ENCODE measurements at regions not wholly inside any gene's neighbourhood (a gene's known extent, or its start where the extent isn't known, plus 50 kb on each side); places are given as distances from the start of the nearest gene placed in this dataset.

GRCh38 chr6:43909474-43910148 lies 139.6 kb downstream of the VEGFA start:
- no peaks in the 10 kb centered on the region for H3K9me3 ChIP-seq (ENCODE audit: control insufficient read depth, insufficient read depth, low read length)
- peaks cover 40% of the 10 kb centered on the region for H3K4me1 ChIP-seq (ENCODE audit: insufficient read depth, low read length)
- H3K9ac ChIP-seq (ENCODE audit: low read depth, low read length) = no peak overlapping the region
- no peaks in the 10 kb centered on the region for H3K36me3 ChIP-seq (ENCODE audit: insufficient read depth, low read length)

DNA sequence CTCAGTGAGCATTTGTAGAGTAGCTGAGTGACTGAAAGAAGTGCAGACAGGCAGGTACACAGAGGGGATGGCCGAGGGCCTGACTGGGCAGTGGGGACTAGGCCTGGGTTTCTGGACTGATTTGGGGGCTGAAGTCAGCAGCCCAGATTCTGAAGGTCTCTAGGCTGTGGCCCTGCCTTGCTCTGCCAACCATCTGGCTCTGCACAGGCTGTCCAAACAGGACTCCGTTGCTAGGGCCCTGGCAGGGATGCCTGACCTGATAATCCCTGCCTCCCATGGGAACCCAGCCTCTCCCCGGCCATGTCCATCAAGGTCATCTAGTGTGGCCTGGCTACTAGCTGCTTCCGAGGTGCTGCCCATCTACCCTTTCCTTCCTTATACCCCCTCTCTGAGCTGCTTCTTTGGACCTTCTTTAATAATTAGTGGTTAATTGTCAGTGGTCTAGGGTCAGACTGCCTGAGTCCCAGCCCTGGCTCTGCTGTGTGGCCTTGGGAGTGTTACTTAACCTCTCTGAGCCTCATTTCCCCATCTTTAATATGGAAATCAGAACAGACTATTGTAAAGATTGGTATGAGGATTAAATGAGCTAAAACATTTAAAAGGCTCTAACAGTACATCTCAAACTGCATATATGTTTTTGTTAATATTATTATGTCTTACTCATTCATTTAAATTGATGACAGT lies 137.9 kb downstream of the VEGFA start:
- Histone ChIP-seq H3K9me3 (ENCODE audit: control insufficient read depth, insufficient read depth, low read length) (no peaks in the 10 kb centered on the region), H3K4me1 (ENCODE audit: insufficient read depth, low read length) (peaks cover 35% of the 10 kb centered on the region), H3K9ac (ENCODE audit: low read depth, low read length) (no peak overlapping the region), H3K36me3 (ENCODE audit: insufficient read depth, low read length) (no peaks in the 10 kb centered on the region)

GRCh38 chr6:43907312-43907711 lies 137.3 kb downstream of the VEGFA start:
- H3K9me3 ChIP-seq (ENCODE audit: control insufficient read depth, insufficient read depth, low read length) = no peaks in the 10 kb centered on the region
- no peak overlapping the region for H3K9ac ChIP-seq (ENCODE audit: low read depth, low read length)
- peaks cover 35% of the 10 kb centered on the region for H3K4me1 ChIP-seq (ENCODE audit: insufficient read depth, low read length)
- no peaks in the 10 kb centered on the region for H3K36me3 ChIP-seq (ENCODE audit: insufficient read depth, low read length)

DNA sequence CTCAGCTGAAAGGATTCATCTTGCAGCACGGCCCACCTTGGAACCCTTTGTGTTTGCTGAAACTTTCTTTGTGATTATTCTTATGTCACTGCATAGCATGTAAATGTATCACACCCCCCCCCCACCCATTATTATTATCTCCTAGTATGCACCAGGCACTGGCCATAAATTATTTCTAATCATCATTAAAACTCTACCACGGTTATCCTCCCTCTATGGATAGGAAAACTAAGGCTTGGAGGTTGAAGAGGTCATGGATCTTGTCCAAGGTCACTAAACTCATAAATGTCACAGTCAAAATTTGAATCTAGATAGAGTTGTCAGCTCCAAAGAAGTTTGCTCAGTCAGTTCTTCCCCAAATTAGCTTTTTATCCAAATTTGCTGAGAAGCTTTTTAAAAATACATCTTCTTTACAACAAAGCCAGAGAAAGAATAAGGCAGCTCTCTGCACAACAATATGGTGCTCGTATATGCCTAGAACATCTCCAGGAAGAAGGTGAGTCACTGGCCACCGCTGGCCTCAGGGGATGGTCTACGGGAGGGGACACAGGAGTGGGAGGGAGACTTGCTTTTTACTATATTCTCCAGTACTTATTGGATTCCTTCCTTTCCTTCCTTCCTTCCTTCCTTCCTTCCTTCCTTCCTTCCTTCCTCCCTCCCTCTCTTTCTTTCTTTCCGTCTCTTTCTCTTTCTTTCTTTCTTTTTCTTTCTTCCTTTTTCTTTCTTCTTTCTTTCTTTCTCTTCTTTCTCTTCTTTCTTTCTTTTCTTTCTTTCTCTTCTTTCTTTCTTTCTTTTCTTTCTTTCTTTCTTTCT lies 134.5 kb downstream of the VEGFA start:
- H3K9me3 ChIP-seq (ENCODE audit: control insufficient read depth, insufficient read depth, low read length) = no peaks in the 10 kb centered on the region
- H3K36me3 ChIP-seq (ENCODE audit: insufficient read depth, low read length) = no peaks in the 10 kb centered on the region
- H3K4me1 ChIP-seq (ENCODE audit: insufficient read depth, low read length) = peaks cover 16% of the 10 kb centered on the region; the same call in 1 of the 2 replicates
- no peak overlapping the region for H3K9ac ChIP-seq (ENCODE audit: low read depth, low read length)

- H3K36me3 ChIP-seq (ENCODE audit: insufficient read depth, low read length) = no peaks in the 10 kb centered on the region
- no peak overlapping the region for H3K9ac ChIP-seq (ENCODE audit: low read depth, low read length)
- H3K9me3 ChIP-seq (ENCODE audit: control insufficient read depth, insufficient read depth, low read length) = no peaks in the 10 kb centered on the region
- H3K4me1 ChIP-seq (ENCODE audit: insufficient read depth, low read length) = peaks cover 11% of the 10 kb centered on the region; the same call in 1 of the 2 replicates
Observed at GRCh38 chr6:43903739-43904290, 133.8 kb downstream of the VEGFA start.

GRCh38 chr6:43901733-43902230 lies 131.8 kb downstream of the VEGFA start:
- Histone ChIP-seq H3K9ac (ENCODE audit: low read depth, low read length) (no peak overlapping the region), H3K9me3 (ENCODE audit: control insufficient read depth, insufficient read depth, low read length) (no peaks in the 10 kb centered on the region), H3K4me1 (ENCODE audit: insufficient read depth, low read length) (peaks cover 11% of the 10 kb centered on the region; the same call in 1 of the 2 replicates), H3K36me3 (ENCODE audit: insufficient read depth, low read length) (no peaks in the 10 kb centered on the region)

- Histone ChIP-seq H3K9me3 (ENCODE audit: control insufficient read depth, insufficient read depth, low read length) (no peaks in the 10 kb centered on the region), H3K36me3 (ENCODE audit: insufficient read depth, low read length) (no peaks in the 10 kb centered on the region), H3K9ac (ENCODE audit: low read depth, low read length) (no peak overlapping the region), H3K4me1 (ENCODE audit: insufficient read depth, low read length) (peaks cover 11% of the 10 kb centered on the region; the same call in 1 of the 2 replicates)
Observed at GRCh38 chr6:43900916-43901732, 131.1 kb downstream of the VEGFA start.

- H3K9ac ChIP-seq (ENCODE audit: low read depth, low read length) = no peak overlapping the region
- H3K9me3 ChIP-seq (ENCODE audit: control insufficient read depth, insufficient read depth, low read length) = no peaks in the 10 kb centered on the region
- H3K4me1 ChIP-seq (ENCODE audit: insufficient read depth, low read length) = peaks cover 8% of the 10 kb centered on the region; the same call in 1 of the 2 replicates
- no peaks in the 10 kb centered on the region for H3K36me3 ChIP-seq (ENCODE audit: insufficient read depth, low read length)
Observed at GRCh38 chr6:43900560-43900915, 130.5 kb downstream of the VEGFA start.

GRCh38 chr6:43899830-43900229 lies 129.8 kb downstream of the VEGFA start:
- no peaks in the 10 kb centered on the region for H3K9me3 ChIP-seq (ENCODE audit: control insufficient read depth, insufficient read depth, low read length)
- no peak overlapping the region for H3K9ac ChIP-seq (ENCODE audit: low read depth, low read length)
- H3K36me3 ChIP-seq (ENCODE audit: insufficient read depth, low read length) = no peaks in the 10 kb centered on the region
- H3K4me1 ChIP-seq (ENCODE audit: insufficient read depth, low read length) = peaks cover 5% of the 10 kb centered on the region; the same call in 1 of the 2 replicates

- Histone ChIP-seq H3K4me1 (ENCODE audit: insufficient read depth, low read length) (no peaks in the 10 kb centered on the region), H3K36me3 (ENCODE audit: insufficient read depth, low read length) (no peaks in the 10 kb centered on the region)
Observed at GRCh38 chr6:43898358-43899131, 128.5 kb downstream of the VEGFA start.

DNA sequence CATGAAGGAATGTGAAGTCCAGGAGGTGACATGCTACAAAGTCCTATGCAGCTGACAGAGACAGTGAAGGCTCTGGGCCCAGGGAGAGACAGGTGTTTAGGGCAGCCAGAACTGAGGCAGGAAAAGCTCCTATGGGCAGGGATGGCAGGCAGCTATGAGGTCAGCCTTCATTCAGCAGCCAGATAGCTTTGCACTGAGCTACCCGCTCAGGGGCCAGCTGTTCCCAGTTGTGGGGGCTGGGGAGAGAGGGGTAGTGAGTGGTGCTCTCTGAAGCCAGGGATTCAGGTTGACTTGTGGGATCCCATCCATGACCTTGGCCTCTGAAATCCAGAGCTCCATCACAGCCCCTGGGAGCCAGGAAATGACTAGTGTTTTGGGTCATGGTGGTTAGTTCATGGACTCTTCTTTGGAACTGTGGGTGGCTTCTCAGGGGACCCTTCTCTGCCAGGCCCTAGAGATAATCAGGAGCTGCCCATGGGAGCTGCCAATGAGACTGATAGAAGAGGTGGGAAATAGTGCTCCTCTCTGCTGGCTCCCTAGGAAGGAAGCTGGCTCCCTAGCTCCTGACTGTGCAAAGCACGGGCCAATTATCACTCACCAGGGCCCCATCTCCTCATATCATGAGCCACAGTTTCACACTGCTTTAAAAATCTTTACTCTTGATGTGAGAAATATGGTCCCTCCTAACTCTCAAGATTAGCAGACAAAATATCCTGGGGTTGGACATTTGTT lies 127.7 kb downstream of the VEGFA start:
- no peaks in the 10 kb centered on the region for H3K36me3 ChIP-seq (ENCODE audit: insufficient read depth, low read length)
- 0 out of 2 replicates have a peak, but pooled peaks cover 6% of the 10 kb centered on the region for H3K4me1 ChIP-seq (ENCODE audit: insufficient read depth, low read length)
- no peaks in the 10 kb centered on the region for H3K9me3 ChIP-seq (ENCODE audit: control insufficient read depth, insufficient read depth, low read length)
- no peak overlapping the region for H3K9ac ChIP-seq (ENCODE audit: low read depth, low read length)

More at GRCh38 chr6:43898358-43899131, 128.5 kb downstream of the VEGFA start:
- H3K9me3 ChIP-seq (ENCODE audit: control insufficient read depth, insufficient read depth, low read length) = no peaks in the 10 kb centered on the region
- H3K9ac ChIP-seq (ENCODE audit: low read depth, low read length) = no peak overlapping the region

GRCh38 chr6:43896329-43897255 lies 126.6 kb downstream of the VEGFA start:
- H3K36me3 ChIP-seq (ENCODE audit: insufficient read depth, low read length) = no peaks in the 10 kb centered on the region
- no peak overlapping the region for H3K9ac ChIP-seq (ENCODE audit: low read depth, low read length)
- no peaks in the 10 kb centered on the region for H3K9me3 ChIP-seq (ENCODE audit: control insufficient read depth, insufficient read depth, low read length)
- peaks cover 12% of the 10 kb centered on the region for H3K4me1 ChIP-seq (ENCODE audit: insufficient read depth, low read length)
